Activated CD4-positive, alpha-beta T cell treated with anti-CD3 and anti-CD28 coated beads, Interleukin-2, amount 50 U/mL, for 16 hours (primary cell): ENCODE measurements at regions not wholly inside any gene's neighbourhood (a gene's known extent, or its start where the extent isn't known, plus 50 kb on each side); places are given as distances from the start of the nearest gene placed in this dataset.
"Not testable (repeated sequence)": the region's sequence is repeated elsewhere in the genome, so short reads cannot be mapped to it uniquely, and the experiment has no call there.

Experiments
- DNase-seq: peaks from one replicate; pipeline ENCODE4 v3.0.0-alpha.2; 2020

DNA sequence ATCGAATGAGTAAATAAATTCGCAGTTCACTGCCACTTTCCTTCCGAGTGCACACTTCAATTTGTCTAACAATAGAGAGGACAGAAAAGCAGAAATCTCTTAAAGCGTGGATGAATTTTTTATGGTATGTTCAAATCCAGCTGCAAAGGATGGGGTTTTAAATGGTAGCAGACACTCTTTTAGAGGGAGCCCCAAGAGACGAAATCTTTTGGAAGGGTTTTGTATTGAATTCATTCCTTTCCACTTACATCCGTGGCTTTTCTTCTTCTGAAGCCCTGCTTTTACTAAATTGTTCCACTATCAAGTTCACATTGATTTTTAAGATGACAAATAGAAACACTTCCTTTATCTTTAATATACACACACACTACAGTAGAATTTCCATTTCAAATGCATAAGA, 680.7 kb downstream of the NR4A2 start:
- no peak for DNase-seq

- no peak for DNase-seq
Observed at GRCh38 chr2:155645791-155646190, 686.7 kb downstream of the NR4A2 start.

GRCh38 chr2:155643056-155643775, 689.3 kb downstream of the NR4A2 start:
- DNase-seq: no peak

DNA sequence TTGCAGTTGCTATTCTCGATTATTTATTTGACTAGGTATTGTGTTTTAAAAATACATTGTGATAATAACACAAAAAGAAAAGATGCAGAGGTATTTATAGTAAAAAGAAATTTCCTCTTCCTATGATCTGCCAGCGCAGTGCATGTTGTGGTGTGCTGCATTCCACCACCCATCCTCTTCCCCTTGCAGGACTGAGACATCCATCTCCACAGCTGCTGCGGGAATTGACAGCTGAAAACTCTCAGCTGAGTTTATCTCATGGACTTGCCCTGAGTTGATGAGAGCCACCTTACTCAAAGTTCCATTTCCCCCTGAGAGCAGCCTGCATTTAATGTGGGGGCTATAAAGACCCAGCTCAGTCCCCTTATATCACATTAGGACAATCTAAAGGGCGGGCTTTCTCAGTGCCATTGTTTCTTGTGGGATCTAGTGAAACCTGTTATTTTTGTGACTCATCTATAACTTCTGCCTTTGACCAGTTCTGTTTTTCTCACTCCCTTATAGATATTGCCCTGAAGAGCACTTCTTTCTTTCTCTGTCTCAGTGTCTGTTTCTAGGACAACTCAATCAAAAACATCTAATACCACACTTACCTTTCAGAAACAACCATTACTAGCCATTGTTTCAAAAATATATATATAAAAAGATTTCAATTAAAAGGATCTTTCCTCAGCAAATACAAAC, 698.5 kb downstream of the NR4A2 start:
- no peak for DNase-seq

DNA sequence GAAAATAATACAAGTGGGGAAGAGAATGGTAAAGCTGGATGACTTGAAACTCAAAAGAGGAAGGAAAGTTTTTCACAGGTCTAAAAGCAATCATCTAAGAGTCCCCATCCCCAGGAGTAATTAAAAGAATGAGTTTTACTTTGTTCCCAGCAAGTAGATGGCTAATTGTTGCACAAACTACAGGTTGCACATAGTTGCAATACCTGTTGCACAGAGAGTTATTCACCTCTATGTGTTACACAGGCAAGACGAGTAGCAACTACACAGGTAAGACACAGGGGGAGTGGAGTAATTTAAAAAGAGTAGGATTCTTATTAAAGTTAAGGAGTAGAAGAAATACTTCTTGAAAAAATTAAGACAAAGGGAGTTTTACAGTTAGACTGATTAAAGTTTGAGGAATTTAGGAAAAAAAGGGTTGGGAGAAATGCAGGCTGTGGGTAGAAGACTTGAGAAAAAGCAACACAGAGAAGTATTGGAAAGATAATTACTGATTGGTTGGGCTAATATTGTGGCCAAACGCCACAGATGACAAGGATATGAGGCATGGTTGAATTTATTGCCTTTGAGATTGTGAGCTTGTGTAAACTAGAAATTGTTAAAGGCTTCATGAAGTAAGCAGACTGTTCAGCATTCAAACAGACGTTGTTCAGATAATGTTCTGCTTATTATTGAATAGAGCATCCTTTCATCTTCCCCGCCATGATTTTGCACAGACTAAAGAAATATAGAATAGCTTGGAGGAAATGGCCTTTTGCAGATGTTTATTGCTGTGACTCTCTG, 699.3 kb downstream of the NR4A2 start:
- DNase-seq: no peak

DNA sequence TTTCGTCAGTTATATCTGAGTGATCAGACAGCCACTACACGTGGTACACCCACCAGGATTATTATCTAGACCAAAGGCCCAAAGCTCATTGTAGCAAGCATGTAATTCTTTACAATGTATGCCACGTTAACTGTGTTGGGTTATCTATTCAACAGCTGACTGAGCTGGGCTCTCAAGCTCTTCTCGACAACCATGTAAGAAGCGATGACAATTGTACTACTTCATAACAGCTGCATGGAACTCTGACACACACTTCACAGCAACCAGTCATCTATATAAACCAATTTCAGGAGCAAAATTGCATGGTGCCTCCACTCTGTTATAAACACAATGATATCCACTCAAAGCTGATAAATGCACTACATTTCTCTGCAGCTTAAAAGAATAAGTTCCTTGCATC, 701.8 kb downstream of the NR4A2 start:
- no peak for DNase-seq

- DNase-seq: no peak
Observed at GRCh38 chr2:155622443-155622842, 710.1 kb downstream of the NR4A2 start.

- no peak for DNase-seq
Observed at GRCh38 chr2:155600914-155601760, 731.4 kb downstream of the NR4A2 start.

- DNase-seq: no peak
Observed at GRCh38 chr2:155600296-155600695, 732.2 kb downstream of the NR4A2 start.

GRCh38 chr2:155599834-155600233, 732.7 kb downstream of the NR4A2 start:
- DNase-seq: no peak

DNA sequence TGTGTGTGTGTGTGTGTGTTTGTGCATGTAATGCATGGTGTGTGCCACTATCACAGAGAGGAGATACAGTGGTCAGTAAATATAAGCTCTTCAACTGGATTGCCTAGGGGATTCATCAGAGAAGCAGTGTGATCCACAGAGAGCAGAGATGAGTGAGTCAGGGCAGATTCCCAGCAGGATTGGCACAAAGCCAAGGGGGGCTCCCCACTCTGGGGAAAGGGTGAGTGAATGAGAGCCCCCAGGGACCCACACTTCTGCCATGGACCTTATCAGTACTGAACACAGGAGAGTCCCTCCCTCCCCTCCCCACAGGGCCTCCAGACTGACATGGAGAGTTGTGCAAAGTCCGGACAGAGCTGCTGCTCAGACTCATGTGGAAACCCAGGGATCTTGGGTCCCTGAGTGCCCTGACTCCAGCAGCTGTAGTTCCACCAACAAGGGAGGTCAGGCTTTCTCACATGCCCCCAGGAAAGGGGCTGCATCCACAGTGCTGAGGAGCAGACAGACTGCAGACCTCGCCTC, 748.8 kb downstream of the NR4A2 start:
- DNase-seq: no peak

GRCh38 chr2:155574941-155575340, 757.6 kb downstream of the NR4A2 start:
- no peak for DNase-seq

DNA sequence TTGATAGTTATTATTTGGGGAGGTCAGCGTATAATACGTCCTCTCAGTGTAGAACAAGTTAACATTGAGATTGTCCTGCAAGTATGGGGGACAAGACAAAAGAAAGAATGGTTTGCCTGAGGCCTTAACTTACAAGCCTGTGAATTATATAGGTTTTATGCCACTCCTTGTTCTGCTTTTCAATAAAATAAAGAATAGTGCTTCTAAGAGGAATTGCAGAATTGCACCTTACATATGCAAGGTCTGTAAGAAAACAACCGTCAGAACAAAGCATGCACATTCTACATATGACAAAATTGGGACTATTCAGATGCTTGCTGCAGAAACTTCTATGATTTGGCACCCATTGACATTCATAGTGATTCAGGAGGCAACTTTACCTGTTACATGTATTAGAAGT, 785.0 kb downstream of the NR4A2 start:
- no peak for DNase-seq

GRCh38 chr2:155546721-155547555, 785.6 kb downstream of the NR4A2 start:
- DNase-seq: no peak

DNA sequence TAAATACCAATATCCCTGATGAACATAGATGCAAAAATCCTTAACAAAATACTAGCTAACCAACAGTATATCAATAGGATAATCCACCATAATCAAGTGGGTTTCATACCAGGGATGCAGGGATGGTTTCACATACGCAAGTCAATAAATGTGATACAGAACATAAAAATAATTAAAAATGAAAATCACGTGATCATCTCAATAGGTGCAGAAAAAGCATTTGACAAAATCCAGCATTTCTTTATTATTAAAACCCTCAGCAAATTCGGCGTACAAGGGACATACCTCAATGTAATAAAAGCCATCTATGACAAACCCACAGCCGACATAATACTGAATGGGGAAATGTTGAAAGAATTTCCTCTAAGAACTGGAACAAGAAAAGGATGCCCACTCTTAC, 793.5 kb downstream of the NR4A2 start:
- DNase-seq: not testable (repeated sequence)

- DNase-seq: no peak
Observed at GRCh38 chr2:155528034-155528433, 804.5 kb downstream of the NR4A2 start.

DNA sequence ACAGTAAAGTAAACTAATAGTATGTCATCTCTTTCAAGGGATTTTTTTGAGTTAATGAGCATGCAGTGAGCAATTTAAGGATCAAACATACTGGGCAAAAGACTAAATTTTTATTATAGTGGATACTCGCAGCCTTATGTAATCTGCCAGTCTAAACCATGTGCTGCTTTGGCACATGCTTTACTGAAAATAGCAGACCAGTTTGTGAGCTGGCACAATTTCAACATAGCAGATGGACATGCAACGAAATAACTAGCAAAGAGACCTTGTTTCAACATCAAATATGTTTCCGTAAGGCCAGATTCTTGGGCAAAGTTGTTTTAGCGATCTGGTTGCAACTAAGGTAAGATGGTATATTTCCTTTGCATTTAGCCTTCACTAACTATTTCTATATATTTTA, 807.3 kb downstream of the NR4A2 start:
- no peak for DNase-seq

DNA sequence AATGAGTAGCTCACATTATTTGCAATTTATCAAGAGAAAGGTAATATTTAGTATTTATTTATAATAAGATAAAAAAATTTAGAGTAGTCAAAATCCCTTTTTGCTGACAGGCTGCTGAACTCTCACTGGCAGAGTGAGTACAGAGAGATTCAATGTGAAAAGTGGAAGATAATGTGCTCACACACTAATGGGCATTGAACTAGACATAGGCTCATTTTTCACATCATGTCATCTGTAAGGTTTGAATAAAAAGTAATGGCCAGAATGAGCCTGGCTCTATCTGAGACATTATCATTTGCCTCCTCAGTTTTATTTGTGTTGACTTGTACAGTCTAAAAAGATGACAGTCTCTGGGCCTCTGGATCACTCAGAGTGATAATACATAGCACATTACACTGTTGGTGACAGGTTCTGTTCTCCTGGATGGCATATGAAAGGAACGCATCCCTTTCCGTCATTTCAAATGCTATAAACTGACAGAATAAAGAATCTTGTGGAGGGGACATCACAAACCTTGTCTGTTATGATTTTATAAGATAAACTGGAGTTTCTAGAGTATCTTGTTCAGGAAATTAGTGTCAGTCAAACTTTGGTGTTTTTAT, 812.9 kb downstream of the NR4A2 start:
- no peak for DNase-seq

DNA sequence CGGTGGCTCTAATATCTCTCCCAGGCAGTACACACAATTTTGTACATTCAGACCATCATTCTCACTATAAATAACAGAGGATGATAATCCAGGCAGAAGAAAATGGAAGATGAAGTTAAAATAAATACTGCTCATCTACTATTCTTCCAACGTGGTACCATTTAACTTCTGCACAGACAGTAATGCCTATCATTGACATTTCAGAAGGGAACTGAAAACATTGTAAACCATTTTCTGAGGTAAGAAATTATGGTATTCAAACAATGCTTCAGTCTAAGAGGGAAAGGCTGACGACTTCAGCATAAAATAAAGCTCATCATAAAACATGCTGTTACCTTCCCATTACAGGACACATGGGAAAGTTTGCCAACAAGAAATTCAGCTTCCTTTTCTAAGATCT, 814.4 kb downstream of the NR4A2 start:
- DNase-seq: no peak

DNA sequence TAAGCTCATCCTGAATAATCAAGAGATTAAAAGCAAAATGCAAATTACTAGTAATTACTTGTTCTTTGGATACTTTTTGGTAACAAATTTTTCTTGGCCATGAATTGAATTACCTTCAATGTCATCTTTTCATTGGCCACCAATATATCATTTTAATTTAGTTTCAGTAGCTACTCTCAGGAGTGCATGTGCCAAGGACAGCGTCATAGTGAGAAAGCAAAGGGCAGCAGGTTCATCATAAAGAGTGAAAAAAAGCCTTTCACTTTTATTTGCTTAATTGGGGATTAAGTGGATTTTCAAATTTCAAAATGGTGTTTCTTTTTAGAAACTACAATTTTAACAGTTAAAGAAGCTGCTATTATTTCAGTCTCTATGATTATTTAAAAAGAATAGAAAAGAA, 815.2 kb downstream of the NR4A2 start:
- no peak for DNase-seq

DNA sequence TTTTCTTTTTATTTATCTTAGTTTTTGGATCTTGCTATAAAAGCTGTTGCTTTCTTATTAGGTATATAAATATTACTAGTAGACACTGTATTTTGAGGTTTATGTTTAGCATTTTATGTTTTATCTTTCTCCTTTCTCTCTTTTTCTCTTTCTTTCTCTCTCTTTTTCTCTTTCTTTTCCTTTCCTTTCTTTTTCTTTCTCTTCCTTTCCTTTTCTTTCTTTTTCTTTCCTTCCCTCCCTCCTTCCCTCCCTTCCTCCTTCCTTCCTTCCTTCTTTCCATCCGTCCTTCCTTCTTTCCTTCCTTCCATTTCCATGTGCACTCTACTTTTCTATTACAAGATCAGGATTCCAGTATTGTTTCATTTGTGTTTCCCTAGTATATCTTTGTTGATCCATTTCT, 814.8 kb downstream of the KCNJ3 start:
- no peak for DNase-seq
